GM23338 (cell line): ENCODE measurements at regions not wholly inside any gene's neighbourhood (a gene's known extent, or its start where the extent isn't known, plus 50 kb on each side); places are given as distances from the start of the nearest gene placed in this dataset.

Experiments
- ATAC-seq: fragments of 200-7000 bp; cut with Tn5 transposase; 3 replicates; pipeline ENCODE4 v1.9.1; 2020
- DNase-seq: peaks from one replicate; pipeline ENCODE4 v3.0.0-alpha.2; 2015; ENCODE audit warnings: low spot score
- H2AFZ ChIP-seq: fragments of 200-600 bp; sonication (generic); 2 replicates; pipeline ENCODE4 v1.8.0; 2016; ENCODE audit warnings: antibody characterized with exemption, mild to moderate bottlenecking, moderate library complexity
- H3F3A ChIP-seq: fragments of 200-600 bp; sonication (generic); replicated peaks from 2 replicates; pipeline ENCODE4 v1.8.0; 2017; ENCODE audit warnings: antibody characterized with exemption, mixed run types, low read depth
- H3K27ac ChIP-seq: fragments of 200-600 bp; sonication (generic); 2 replicates; pipeline ENCODE4 v1.6.1; 2016; ENCODE audit warnings: low read depth
- H3K27me3 ChIP-seq: fragments of 200-600 bp; sonication (generic); 2 replicates; pipeline ENCODE4 v1.8.0; 2016; ENCODE audit warnings: mild to moderate bottlenecking, mixed run types, moderate library complexity; ENCODE audit not compliant: insufficient read depth
- H3K36me3 ChIP-seq: fragments of 200-600 bp; sonication (generic); 2 replicates; pipeline ENCODE4 v1.8.0; 2016; ENCODE audit warnings: mild to moderate bottlenecking; ENCODE audit not compliant: insufficient read depth
- H3K4me1 ChIP-seq: fragments of 200-600 bp; sonication (generic); 2 replicates; pipeline ENCODE4 v1.8.0; 2016; ENCODE audit warnings: mild to moderate bottlenecking, moderate library complexity; ENCODE audit not compliant: insufficient read depth
- H3K4me2 ChIP-seq: fragments of 200-600 bp; sonication (generic); 2 replicates; pipeline ENCODE4 v1.7.1; 2017; ENCODE audit warnings: mixed run types
- H3K4me3 ChIP-seq: fragments of 200-600 bp; sonication (generic); 2 replicates; pipeline ENCODE4 v1.6.1; 2016; ENCODE audit warnings: mixed run types
- H3K79me2 ChIP-seq: fragments of 200-600 bp; sonication (generic); replicated peaks from 2 replicates; pipeline ENCODE4 v1.8.0; 2017; ENCODE audit warnings: mild to moderate bottlenecking; ENCODE audit not compliant: insufficient read depth
- H3K9me2 ChIP-seq: fragments of 200-600 bp; sonication (generic); 2 replicates; pipeline ENCODE4 v1.8.0; 2017; ENCODE audit not compliant: insufficient read depth
- H4K20me1 ChIP-seq: fragments of 200-600 bp; sonication (generic); replicated peaks from 2 replicates; pipeline ENCODE4 v1.8.0; 2017; ENCODE audit warnings: mild to moderate bottlenecking; ENCODE audit not compliant: insufficient read depth
- H3K27ac Mint-ChIP-seq: 2 replicates; pipeline ENCODE4 v1.8.0; 2020; ENCODE audit warnings: inconsistent platforms, mild to moderate bottlenecking, moderate library complexity, mixed read lengths
- H3K27me3 Mint-ChIP-seq: 3 replicates; pipeline ENCODE4 v1.8.0; 2022; ENCODE audit warnings: low read depth, mild to moderate bottlenecking, moderate library complexity, mixed read lengths, inconsistent platforms; ENCODE audit not compliant: insufficient read depth, poor library complexity
- H3K36me3 Mint-ChIP-seq: 3 replicates; pipeline ENCODE4 v1.8.0; 2021; ENCODE audit warnings: low read depth, mild to moderate bottlenecking, inconsistent platforms, moderate library complexity, mixed read lengths
- H3K4me1 Mint-ChIP-seq: 3 replicates; pipeline ENCODE4 v1.8.0; 2020; ENCODE audit warnings: mild to moderate bottlenecking, inconsistent platforms, mixed read lengths
- H3K4me3 Mint-ChIP-seq: 3 replicates; pipeline ENCODE4 v1.8.0; 2021; ENCODE audit warnings: moderate library complexity, mild to moderate bottlenecking, inconsistent platforms, mixed read lengths
- H3K9me3 Mint-ChIP-seq: 3 replicates; pipeline ENCODE4 v1.8.0; 2020; ENCODE audit warnings: moderate library complexity, mild to moderate bottlenecking, inconsistent platforms, mixed read lengths
- CREB1 ChIP-seq: fragments of 250-450 bp; sonication (Bioruptor Pico); IDR thresholded peaks from 2 replicates; pipeline ENCODE4 v1.5.0; 2020; ENCODE audit warnings: low read depth, mild to moderate bottlenecking, moderate library complexity
- EZH2 ChIP-seq: fragments of 200-600 bp; sonication (generic); IDR thresholded peaks from one replicate; pipeline ENCODE4 v1.8.0; 2017; ENCODE audit warnings: antibody characterized with exemption, mild to moderate bottlenecking, low read depth; ENCODE audit not compliant: unreplicated experiment
- EZH2phosphoT487 ChIP-seq: fragments of 200-600 bp; sonication (generic); IDR thresholded peaks from one replicate; pipeline ENCODE4 v1.8.1; 2018; ENCODE audit warnings: antibody characterized with exemption; ENCODE audit not compliant: unreplicated experiment
- JUNB ChIP-seq: IDR thresholded peaks from one replicate; pipeline ENCODE4 v1.6.1; 2016; ENCODE audit warnings: antibody characterized with exemption; ENCODE audit not compliant: unreplicated experiment
- NANOG ChIP-seq: IDR thresholded peaks from 2 replicates; pipeline ENCODE4 v1.6.1; 2016; ENCODE audit warnings: antibody characterized with exemption, borderline replicate concordance
- POLR2AphosphoS5 ChIP-seq: IDR thresholded peaks from 2 replicates; pipeline ENCODE4 v1.6.1; 2016; ENCODE audit warnings: antibody characterized with exemption, low read depth
- STAT1 ChIP-seq: IDR thresholded peaks from one replicate; pipeline ENCODE4 v1.6.1; 2016; ENCODE audit warnings: antibody characterized with exemption; ENCODE audit not compliant: unreplicated experiment
- ZNF114 ChIP-seq: fragments of 250-450 bp; sonication (Bioruptor Pico); IDR thresholded peaks from 2 replicates; pipeline ENCODE4 v1.5.0; 2020; ENCODE audit warnings: mild to moderate bottlenecking, moderate library complexity
- ZNF331 ChIP-seq: fragments of 250-450 bp; sonication (Bioruptor Pico); IDR thresholded peaks from 2 replicates; pipeline ENCODE4 v1.5.0; 2020; ENCODE audit warnings: low read depth, mild to moderate bottlenecking, moderate library complexity
- TF ChIP-seq, protein P1 (sequence below), 2 experiments: fragments of 200-600 bp in 1 of 2; sonication (generic) in 1 of 2; conservative IDR thresholded peaks; 2 replicates each; pipeline versions ENCODE4 v1.5.1 to v1.6.1; 2016 to 2017; ENCODE audit warnings: antibody characterized with exemption in 2 of 2, low read depth in 2 of 2, mild to moderate bottlenecking in 2 of 2, moderate library complexity in 1 of 2
- TF ChIP-seq, protein P2 (sequence below): fragments of 250-450 bp; sonication (Bioruptor Pico); IDR thresholded peaks from 2 replicates; pipeline ENCODE4 v1.5.0; 2020; ENCODE audit warnings: mild to moderate bottlenecking, moderate library complexity
- TF ChIP-seq, protein P3 (sequence below): IDR thresholded peaks from 2 replicates; pipeline ENCODE4 v1.6.1; 2016; ENCODE audit warnings: antibody characterized with exemption
- TF ChIP-seq, protein P4 (sequence below): IDR thresholded peaks from one replicate; pipeline ENCODE4 v1.6.1; 2018; ENCODE audit warnings: antibody characterized with exemption; ENCODE audit not compliant: unreplicated experiment

DNA sequence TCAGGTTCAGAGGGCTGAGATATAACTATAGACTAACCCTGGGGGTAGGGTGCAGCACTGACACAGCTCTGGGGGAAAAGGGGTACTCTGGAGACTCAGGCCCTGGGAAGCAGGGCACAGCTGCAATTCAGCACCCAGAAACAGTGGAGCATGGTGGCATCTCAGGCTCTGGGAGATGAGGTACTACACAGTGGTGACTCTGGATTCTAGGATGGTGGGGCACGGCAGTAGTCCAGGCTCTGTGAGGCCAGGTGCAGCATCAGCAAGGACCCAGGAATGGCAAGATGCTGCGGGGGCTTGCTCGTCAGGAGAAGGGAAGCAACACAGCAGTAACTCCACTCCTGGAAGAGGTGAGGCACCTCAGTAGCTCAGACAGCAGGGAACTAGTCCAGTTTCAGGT, 271.5 kb upstream of the MOCS1 start:
- Histone ChIP-seq H3K36me3 (no peaks in the 10 kb centered on the region; the same call in 1 of the 2 replicates), H4K20me1 (no peaks in the 10 kb centered on the region), H3K4me2 (no peak overlapping the region), H3K79me2 (no peaks in the 10 kb centered on the region), H3K4me3 (no peak overlapping the region), H2AFZ (no peak overlapping the region), H3F3A (no peaks in the 10 kb centered on the region), H3K9me2 (no peaks in the 10 kb centered on the region; the same call in 1 of the 2 replicates), H3K27me3 (no peaks in the 10 kb centered on the region), H3K27ac (no peak overlapping the region), H3K4me1 (no peaks in the 10 kb centered on the region)
- Mint-ChIP-seq H3K27ac (no peak overlapping the region), H3K4me3 (no peak overlapping the region), H3K4me1 (no peaks in the 10 kb centered on the region), H3K9me3 (peaks cover 30% of the 10 kb centered on the region), H3K27me3 (peaks cover 9% of the 10 kb centered on the region), H3K36me3 (peaks cover 4% of the 10 kb centered on the region; the same call in 1 of the 3 replicates)
- no peak for ATAC-seq
- no peak for DNase-seq
- no peak for TF ChIP-seq CREB1
- TF ChIP-seq, protein P1, sequence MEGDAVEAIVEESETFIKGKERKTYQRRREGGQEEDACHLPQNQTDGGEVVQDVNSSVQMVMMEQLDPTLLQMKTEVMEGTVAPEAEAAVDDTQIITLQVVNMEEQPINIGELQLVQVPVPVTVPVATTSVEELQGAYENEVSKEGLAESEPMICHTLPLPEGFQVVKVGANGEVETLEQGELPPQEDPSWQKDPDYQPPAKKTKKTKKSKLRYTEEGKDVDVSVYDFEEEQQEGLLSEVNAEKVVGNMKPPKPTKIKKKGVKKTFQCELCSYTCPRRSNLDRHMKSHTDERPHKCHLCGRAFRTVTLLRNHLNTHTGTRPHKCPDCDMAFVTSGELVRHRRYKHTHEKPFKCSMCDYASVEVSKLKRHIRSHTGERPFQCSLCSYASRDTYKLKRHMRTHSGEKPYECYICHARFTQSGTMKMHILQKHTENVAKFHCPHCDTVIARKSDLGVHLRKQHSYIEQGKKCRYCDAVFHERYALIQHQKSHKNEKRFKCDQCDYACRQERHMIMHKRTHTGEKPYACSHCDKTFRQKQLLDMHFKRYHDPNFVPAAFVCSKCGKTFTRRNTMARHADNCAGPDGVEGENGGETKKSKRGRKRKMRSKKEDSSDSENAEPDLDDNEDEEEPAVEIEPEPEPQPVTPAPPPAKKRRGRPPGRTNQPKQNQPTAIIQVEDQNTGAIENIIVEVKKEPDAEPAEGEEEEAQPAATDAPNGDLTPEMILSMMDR (conservative IDR thresholded peaks at IDR 0.05; ENCODE audit: low read depth in 2 of 2) = no peak
- TF ChIP-seq ZNF331 (CRISPR knock-in tag) = no peak
- no peak for TF ChIP-seq JUNB
- no peak for TF ChIP-seq ZNF114 (CRISPR knock-in tag)
- TF ChIP-seq, protein P2, sequence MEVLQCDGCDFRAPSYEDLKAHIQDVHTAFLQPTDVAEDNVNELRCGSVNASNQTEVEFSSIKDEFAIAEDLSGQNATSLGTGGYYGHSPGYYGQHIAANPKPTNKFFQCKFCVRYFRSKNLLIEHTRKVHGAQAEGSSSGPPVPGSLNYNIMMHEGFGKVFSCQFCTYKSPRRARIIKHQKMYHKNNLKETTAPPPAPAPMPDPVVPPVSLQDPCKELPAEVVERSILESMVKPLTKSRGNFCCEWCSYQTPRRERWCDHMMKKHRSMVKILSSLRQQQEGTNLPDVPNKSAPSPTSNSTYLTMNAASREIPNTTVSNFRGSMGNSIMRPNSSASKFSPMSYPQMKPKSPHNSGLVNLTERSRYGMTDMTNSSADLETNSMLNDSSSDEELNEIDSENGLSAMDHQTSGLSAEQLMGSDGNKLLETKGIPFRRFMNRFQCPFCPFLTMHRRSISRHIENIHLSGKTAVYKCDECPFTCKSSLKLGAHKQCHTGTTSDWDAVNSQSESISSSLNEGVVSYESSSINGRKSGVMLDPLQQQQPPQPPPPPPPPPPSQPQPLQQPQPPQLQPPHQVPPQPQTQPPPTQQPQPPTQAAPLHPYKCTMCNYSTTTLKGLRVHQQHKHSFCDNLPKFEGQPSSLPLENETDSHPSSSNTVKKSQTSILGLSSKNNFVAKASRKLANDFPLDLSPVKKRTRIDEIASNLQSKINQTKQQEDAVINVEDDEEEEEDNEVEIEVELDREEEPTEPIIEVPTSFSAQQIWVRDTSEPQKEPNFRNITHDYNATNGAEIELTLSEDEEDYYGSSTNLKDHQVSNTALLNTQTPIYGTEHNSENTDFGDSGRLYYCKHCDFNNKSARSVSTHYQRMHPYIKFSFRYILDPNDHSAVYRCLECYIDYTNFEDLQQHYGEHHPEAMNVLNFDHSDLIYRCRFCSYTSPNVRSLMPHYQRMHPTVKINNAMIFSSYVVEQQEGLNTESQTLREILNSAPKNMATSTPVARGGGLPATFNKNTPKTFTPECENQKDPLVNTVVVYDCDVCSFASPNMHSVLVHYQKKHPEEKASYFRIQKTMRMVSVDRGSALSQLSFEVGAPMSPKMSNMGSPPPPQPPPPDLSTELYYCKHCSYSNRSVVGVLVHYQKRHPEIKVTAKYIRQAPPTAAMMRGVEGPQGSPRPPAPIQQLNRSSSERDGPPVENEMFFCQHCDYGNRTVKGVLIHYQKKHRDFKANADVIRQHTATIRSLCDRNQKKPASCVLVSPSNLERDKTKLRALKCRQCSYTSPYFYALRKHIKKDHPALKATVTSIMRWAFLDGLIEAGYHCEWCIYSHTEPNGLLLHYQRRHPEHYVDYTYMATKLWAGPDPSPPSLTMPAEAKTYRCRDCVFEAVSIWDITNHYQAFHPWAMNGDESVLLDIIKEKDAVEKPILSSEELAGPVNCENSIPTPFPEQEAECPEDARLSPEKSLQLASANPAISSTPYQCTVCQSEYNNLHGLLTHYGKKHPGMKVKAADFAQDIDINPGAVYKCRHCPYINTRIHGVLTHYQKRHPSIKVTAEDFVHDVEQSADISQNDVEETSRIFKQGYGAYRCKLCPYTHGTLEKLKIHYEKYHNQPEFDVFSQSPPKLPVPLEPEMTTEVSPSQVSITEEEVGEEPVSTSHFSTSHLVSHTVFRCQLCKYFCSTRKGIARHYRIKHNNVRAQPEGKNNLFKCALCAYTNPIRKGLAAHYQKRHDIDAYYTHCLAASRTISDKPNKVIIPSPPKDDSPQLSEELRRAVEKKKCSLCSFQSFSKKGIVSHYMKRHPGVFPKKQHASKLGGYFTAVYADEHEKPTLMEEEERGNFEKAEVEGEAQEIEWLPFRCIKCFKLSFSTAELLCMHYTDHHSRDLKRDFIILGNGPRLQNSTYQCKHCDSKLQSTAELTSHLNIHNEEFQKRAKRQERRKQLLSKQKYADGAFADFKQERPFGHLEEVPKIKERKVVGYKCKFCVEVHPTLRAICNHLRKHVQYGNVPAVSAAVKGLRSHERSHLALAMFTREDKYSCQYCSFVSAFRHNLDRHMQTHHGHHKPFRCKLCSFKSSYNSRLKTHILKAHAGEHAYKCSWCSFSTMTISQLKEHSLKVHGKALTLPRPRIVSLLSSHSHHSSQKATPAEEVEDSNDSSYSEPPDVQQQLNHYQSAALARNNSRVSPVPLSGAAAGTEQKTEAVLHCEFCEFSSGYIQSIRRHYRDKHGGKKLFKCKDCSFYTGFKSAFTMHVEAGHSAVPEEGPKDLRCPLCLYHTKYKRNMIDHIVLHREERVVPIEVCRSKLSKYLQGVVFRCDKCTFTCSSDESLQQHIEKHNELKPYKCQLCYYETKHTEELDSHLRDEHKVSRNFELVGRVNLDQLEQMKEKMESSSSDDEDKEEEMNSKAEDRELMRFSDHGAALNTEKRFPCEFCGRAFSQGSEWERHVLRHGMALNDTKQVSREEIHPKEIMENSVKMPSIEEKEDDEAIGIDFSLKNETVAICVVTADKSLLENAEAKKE = no peak
- no peak for TF ChIP-seq EZH2phosphoT487
- TF ChIP-seq, protein P3, sequence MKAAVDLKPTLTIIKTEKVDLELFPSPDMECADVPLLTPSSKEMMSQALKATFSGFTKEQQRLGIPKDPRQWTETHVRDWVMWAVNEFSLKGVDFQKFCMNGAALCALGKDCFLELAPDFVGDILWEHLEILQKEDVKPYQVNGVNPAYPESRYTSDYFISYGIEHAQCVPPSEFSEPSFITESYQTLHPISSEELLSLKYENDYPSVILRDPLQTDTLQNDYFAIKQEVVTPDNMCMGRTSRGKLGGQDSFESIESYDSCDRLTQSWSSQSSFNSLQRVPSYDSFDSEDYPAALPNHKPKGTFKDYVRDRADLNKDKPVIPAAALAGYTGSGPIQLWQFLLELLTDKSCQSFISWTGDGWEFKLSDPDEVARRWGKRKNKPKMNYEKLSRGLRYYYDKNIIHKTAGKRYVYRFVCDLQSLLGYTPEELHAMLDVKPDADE = no peak
- TF ChIP-seq, protein P4, sequence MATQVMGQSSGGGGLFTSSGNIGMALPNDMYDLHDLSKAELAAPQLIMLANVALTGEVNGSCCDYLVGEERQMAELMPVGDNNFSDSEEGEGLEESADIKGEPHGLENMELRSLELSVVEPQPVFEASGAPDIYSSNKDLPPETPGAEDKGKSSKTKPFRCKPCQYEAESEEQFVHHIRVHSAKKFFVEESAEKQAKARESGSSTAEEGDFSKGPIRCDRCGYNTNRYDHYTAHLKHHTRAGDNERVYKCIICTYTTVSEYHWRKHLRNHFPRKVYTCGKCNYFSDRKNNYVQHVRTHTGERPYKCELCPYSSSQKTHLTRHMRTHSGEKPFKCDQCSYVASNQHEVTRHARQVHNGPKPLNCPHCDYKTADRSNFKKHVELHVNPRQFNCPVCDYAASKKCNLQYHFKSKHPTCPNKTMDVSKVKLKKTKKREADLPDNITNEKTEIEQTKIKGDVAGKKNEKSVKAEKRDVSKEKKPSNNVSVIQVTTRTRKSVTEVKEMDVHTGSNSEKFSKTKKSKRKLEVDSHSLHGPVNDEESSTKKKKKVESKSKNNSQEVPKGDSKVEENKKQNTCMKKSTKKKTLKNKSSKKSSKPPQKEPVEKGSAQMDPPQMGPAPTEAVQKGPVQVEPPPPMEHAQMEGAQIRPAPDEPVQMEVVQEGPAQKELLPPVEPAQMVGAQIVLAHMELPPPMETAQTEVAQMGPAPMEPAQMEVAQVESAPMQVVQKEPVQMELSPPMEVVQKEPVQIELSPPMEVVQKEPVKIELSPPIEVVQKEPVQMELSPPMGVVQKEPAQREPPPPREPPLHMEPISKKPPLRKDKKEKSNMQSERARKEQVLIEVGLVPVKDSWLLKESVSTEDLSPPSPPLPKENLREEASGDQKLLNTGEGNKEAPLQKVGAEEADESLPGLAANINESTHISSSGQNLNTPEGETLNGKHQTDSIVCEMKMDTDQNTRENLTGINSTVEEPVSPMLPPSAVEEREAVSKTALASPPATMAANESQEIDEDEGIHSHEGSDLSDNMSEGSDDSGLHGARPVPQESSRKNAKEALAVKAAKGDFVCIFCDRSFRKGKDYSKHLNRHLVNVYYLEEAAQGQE = no peak
- TF ChIP-seq POLR2AphosphoS5 = no peak
- TF ChIP-seq STAT1 = no peak
- TF ChIP-seq EZH2 = no peak
- TF ChIP-seq NANOG = no peak
